Activated T-cell treated with anti-CD3 and anti-CD28 coated beads for 24 hours (primary cell): ENCODE measurements at regions not wholly inside any gene's neighbourhood (a gene's known extent, or its start where the extent isn't known, plus 50 kb on each side); places are given as distances from the start of the nearest gene placed in this dataset.
"Not testable (repeated sequence)": the region's sequence is repeated elsewhere in the genome, so short reads cannot be mapped to it uniquely, and the experiment has no call there.

Source experiments
- DNase-seq: peaks from one replicate; pipeline ENCODE4 v3.0.0-alpha.2; 2020; ENCODE audit warnings: low read depth

DNA sequence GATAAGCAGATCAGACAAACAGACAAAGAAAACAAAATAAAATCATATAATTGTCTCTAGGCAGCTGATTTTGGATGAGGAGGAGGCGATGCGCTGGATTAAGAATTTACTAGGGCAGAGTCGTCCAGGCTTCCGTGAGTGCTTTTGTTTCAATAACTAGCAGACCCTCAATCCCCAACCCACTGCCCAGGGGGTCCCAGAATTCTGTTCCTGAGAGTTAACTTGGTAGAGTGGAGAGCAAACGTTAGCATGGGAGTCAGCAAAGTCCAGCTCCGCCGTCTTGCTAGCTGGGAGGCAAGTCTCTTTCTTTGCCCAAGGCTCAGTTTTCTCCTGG, 95.5 kb upstream of the TBX5 start:
- DNase-seq: no peak

DNA sequence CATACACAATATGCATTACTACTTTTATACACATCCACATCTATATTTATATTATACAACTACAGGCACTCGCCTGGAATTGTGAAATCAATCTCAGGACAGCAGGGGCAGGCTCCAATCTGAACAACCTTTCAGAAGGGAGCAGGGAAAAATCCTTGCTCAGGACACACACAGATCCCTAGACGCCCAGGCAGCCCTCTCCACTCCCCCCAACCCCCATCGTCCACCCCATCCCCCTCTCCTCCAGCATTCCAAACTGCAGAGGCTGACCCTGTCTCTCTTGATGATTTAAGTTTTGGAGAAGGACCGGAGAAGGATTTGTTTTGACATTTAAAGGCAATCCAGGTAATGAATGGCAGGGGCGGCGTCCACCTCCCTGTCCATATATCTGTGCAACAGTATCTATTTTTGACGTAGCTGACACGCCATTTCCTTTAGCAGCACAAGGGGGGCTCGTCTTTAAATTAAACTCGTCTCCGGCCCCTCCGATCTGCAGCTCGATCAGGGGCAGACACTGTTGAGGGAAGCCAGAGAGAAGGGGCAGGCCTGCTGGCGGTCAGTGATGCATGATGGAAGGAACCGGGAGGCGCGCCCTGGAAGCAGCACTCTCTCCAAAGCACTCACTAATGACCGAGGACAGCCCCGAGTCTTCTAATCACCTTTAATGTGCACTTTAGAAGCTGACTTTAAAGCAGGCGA, 95.0 kb upstream of the TBX5 start:
- no peak for DNase-seq

DNA sequence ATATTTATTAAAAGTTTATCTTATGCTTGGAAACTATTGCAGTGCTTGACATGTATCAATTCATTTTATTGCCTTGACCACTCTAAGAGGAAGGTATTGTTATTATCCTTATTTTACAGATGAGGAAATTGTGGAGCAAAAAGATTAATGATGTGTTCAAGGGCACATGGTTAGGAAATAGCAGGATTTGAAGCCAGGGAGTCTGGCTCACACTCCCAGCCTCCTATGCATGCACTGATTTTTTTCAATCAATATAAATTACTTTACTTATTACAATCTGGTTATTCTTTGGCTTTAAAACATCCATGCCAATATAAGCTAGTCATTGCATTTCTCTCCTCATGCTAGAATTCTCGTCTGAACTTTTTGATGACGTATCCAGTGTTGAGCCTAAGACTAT, 94.2 kb upstream of the TBX5 start:
- DNase-seq: no peak

DNA sequence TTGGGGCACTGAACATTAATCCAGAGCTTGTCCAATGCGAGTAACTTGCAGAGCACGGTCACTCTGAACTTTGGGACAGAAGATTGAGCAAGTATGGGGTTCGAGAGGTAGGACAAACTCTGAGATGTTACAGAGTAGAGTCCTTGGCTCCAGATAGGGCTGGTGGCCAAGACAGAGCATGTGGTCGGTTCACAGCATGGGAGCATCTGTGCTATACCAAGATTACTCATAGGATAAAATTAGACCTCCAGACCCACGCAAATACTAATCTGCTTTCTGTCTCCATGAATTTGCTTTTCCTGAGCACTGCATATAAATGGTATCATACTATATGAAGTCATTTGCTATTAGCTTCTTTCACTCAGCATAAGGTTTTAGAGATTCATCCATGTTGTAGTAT, 93.4 kb upstream of the TBX5 start:
- no peak for DNase-seq

DNA sequence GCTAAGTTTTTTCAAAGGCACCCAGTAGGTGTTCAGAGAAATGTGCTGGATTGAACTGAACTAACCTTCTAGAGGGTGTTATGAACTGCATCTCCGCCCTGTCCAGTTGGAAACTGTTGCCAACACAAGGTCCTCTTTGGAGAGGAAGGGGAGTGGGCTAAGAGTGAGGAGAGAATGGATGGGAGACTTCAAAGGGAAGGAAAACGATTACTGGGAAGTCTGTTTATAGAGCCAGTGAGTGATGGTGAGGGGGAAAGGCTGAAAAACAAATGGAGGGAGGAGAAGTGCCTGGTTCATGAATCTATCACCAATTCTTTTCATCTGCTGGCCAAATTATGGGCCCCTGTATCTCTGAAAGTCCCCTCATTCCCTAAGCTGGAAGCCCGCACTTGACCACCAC, 86.0 kb upstream of the TBX5 start:
- DNase-seq: no peak

DNA sequence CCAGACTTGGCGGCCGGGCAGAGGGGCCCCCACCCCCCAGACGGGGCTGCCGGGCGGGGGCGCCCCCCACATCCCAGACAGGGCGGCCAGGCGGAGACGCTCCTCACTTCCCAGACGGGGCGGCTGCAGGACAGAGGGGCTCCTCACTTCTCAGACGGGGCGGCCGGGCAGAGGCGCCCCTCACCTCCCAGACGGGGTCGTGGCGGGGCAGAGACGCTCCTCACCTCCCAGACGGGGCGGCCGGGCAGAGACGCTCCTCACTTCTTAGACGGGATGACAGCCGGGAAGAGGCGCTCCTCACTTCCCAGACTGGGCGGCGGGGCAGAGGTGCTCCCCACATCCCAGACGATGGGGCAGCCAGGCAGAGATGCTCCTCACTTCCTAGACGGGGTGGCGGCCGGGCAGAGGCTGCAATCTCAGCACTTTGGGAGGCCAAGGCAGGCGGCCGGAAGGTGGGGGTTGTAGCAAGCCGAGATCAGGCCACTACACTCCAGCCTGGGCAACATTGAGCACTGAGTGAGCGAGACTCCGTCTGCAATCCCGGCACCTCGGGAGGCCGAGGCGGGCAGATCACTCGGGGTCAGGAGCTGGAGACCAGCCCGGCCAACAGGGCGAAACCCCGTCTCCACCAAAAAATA, 79.0 kb upstream of the TBX5 start:
- not testable (repeated sequence) for DNase-seq

DNA sequence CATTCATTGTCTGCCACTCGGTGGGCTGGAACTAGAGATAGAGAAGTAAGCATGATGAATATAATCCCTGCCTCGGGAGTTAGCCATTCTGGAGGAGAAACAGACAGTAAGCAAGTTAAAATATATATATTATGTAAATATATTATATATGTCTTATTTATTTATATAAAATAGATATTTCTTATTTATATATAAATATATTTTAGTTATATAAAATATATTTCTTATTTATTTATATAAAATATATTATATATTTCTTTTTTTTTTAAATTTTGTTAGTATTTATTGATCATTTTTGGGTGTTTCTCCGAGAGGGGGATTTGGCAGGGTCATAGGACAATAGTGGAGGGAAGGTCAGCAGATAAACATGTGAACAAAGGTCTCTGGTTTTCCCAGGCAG, 78.1 kb upstream of the TBX5 start:
- no peak for DNase-seq

DNA sequence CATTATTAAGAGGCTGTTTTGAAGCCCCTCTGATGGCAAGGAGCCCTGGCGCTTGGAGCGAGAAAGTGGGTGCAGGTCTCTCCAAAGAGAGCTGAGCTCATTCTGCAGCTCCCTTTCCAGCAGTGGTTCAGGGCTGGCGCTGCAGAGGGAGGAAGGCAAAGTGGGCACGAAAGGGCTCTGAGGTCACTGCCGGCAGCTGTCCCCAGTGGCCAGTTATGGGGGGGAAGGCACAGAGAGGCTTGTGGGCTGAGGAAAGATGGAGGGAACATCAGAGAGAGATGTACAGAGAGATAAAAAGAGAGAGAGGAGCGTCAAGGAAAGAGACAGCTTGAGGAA, 75.2 kb upstream of the TBX5 start:
- DNase-seq: no peak

DNA sequence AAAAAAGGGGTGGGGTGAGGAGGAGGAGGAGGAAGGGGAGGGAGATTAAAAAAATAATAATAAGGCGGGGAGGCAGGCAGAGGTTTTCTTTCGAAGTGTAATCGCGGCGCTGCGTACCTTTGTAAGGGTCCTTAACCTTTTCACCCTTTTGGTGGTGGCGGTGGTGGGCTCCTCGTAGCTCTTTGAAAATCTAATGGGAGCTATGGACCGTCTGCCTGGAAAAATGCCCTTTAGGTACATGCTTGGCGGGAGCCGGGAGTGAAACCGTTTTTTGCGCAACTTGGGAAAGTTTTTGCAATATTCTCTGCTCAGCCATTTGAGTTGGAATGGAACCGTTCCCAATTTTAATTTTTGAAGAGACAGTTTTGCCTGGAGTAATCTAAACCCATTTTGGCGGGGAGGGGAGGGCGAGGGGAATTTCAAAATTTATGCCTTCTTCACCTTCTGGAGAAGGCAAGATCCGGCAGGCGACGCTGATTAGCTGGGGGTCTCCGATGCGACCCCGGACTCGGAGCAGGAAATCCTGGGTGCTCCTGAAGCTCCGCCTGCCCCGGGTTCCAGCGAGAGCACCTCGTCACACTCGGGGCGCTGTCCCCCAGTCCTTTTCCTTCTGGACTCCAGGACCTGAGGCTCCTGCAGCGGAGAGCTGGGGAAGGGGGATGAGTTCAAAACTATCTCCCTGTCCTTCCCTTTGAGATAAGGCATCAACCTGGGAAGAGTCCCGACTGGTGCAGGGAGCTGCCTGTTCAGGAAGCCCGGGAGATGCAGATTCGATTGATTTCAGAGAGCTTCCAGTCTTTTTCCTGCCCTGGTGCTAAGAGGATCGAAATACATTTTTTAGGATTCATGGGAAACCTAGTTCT, 74.6 kb upstream of the TBX5 start:
- no peak for DNase-seq

DNA sequence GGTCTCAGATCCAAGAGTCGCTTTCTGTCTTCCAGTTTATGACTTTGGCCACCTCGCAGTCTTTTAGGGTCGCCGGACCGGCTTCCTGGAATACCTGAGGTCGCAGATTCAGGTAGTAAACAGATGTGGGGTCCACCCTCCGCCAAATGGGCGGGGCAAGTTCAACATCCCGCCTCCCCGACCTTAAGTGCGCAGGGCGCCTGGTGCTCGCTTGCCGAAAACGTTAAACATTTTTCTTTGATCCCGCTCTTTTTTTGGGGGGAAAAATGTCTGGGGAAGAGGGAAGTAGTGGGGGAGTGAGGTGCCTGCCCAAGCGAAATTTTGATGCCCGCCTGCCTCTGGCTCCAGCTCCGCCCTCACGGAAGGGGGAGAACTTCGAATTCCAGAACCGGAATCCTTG, 73.9 kb upstream of the TBX5 start:
- DNase-seq: no peak

DNA sequence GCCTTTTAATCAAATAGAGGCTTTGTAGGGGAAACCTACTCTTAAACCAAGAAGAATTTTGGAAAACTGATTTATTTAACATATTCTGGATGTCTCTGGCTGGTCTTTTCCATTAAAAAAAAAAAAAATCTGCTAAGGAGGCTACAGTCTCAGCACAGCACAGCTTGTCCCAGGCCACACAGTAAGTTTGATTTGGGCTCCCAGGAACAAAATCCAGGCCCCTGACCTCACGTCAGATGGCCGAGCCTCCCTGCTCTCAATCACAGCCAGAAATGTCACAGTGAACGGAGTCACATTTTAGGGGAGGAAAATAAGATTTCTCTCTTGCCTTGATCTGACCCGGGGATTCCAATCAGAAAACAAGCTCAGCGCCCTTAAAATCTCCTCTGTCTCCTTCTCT, 72.9 kb upstream of the TBX5 start:
- no peak for DNase-seq

DNA sequence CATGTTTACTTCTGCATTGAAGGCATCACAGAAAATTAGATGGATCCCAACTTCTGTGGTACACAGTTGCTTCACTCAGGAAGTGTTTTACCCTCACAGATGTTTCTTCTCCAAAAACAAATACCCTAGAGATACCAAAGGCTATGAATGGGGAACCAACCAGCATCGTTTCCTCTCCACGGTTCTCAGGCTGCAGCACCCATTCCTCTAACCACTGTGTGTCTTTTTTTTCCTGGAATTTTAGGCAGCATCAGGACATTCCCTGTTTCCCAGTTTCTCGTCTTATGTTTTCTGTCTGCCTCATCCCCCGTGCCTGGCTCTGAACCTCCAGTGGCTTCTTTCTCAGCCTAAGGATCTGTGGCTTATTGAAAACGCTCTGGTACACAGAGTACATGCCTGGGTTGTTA, 72.0 kb upstream of the TBX5 start:
- DNase-seq: no peak

DNA sequence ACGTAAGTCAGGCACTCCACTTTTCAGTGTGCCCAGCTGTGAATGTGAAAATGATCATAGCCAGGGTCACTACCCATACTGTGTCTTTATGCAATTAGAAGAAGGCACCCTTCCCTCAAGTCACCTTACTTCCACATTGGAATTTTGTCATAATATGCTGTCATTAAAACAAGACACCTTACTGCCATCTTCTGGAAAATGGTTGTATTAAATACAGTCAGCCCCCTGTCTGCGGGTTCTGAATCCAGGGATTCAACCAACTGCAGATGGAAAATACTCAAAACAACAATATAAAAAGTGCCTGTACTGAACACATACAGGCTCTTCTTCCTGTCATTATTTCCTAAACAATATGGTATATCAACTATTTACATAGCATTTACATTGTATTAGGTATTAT, 70.2 kb upstream of the TBX5 start:
- no peak for DNase-seq

DNA sequence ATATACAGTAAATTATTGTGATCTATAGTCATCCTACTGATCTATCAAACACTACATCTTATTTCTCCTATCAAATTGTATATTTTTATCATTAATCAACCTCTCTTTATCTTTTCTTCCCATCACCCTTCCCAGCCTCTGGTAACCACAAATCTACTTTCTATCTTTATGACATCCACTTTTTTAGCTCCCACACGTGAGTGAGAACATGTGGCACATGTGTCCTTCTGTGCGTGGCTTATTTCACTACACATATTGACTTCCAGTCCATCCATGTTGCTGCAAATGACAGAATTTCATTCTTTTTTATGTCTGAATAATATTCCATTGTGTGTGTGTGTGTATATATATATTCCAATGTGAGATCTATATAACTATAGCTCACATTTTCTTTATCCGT, 67.8 kb upstream of the TBX5 start:
- no peak for DNase-seq

DNA sequence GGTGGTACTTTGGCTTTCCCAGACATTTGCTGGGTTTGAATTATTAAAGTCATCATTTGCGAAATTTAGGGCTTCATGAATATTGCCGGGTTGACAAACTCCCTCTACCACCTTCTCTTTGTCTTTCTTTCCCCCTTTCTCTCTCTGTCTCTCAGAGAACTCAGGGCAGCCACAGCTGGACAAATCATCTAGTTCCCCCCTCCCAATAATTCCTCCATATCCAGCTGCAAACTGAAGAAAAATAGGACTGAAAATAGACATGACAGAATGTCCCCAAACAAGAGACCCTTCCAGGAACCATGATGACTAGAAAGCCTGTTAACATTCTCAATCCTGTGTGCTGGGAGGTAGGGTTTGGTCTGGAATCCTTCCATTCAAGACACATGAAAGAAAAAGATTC, 67.1 kb upstream of the TBX5 start:
- no peak for DNase-seq

DNA sequence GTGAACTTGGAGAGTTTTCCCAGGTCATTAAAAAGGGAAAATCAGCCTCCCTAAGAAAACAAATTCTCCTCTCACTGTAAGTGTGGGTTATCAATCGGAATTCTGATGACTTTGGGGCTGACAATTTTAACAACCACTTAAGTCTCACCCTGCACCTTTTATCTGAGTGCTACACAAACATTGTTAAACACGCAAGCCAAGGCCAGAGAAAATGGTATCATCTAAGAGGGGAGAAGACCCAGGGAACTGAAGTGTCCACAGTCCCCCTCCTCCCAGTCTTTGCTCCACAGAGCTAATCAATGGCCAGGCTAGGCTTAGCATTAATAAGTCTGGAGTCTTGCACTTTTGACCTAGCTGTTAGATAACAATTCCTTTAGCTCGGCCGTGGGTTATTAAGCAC, 51.7 kb upstream of the TBX5 start:
- DNase-seq: no peak
